Ovary (tissue), 3 donors: ENCODE measurements at regions not wholly inside any gene's neighbourhood (a gene's known extent, or its start where the extent isn't known, plus 50 kb on each side); places are given as distances from the start of the nearest gene placed in this dataset.

Source experiments
- CTCF ChIP-seq, 3 donors: fragments of 450-650 bp in 2 of 3; fragments of 200-600 bp in 1 of 3; IDR thresholded peaks; one replicate each; pipeline versions ENCODE4 v1.5.1 to v1.8.0; 2016 to 2022; ENCODE audit warnings: antibody characterized with exemption in 3 of 3, mild to moderate bottlenecking in 1 of 3
- POLR2A ChIP-seq: fragments of 450-650 bp; IDR thresholded peaks from one replicate; pipeline ENCODE4 v1.6.1; 2017; ENCODE audit warnings: antibody characterized with exemption, mild to moderate bottlenecking, moderate library complexity
- donor health status: DM: no; HTN: no; CAD: no.

DNA sequence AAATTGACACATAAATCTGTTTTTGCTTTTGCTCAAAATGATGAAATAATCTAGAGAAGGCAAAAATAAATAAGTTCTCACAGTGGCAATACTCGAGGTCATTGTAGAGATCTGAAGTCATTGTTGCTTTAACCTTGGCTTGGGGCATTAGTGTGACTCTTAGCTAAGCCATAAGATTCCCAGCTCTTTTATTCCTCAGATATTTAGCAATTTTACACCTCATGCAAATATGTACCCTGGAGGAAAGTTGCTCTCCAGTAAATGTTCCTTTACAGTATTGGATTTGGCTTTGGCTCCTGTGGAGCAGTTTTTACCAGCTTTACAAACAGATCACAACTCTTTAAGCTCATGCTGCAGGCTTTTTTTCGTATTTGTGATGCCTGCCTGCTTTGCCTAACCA, 134.2 kb upstream of the NABP1 start:
- TF ChIP-seq CTCF (IDR thresholded peaks at IDR 0.05): no peak
- no peak for TF ChIP-seq POLR2A
